Astrocyte of the hippocampus (primary cell): ENCODE measurements at regions not wholly inside any gene's neighbourhood (a gene's known extent, or its start where the extent isn't known, plus 50 kb on each side); places are given as distances from the start of the nearest gene placed in this dataset.
A peak's percentile ranks its signal among the peaks of the same experiment; 100 is the strongest.

Experiments
- DNase-seq: peaks from one replicate; pipeline ENCODE4 v3.0.0; 2011; ENCODE audit warnings: low read depth, low spot score

GRCh38 chrX:7283741-7284140 is 135.8 kb upstream of the PUDP start:
- no peak for DNase-seq

GRCh38 chrX:7280520-7280919 is 132.6 kb upstream of the PUDP start:
- DNase-seq: no peak

- no peak for DNase-seq
Measured at GRCh38 chrX:7272346-7272745, 124.4 kb upstream of the PUDP start.

- DNase-seq: no peak
Measured at GRCh38 chrX:7270933-7271332, 123.0 kb upstream of the PUDP start.

GRCh38 chrX:7269991-7270390 is 122.0 kb upstream of the PUDP start:
- no peak for DNase-seq

GRCh38 chrX:7269589-7269988 is 121.6 kb upstream of the PUDP start:
- DNase-seq: no peak

GRCh38 chrX:7266288-7266687 is 118.3 kb upstream of the PUDP start:
- DNase-seq: no peak

GRCh38 chrX:7264399-7264798 is 116.4 kb upstream of the PUDP start:
- DNase-seq: no peak

- peak; percentile 36 for DNase-seq
Measured at GRCh38 chrX:7263961-7264360, 116.0 kb upstream of the PUDP start.

GRCh38 chrX:7263330-7263729 is 115.4 kb upstream of the PUDP start:
- no peak for DNase-seq

GRCh38 chrX:7262551-7262950 is 114.6 kb upstream of the PUDP start:
- DNase-seq: no peak

- DNase-seq: no peak
Measured at GRCh38 chrX:7261672-7262332, 113.8 kb upstream of the PUDP start.

- DNase-seq: no peak
Measured at GRCh38 chrX:7254144-7254543, 106.2 kb upstream of the PUDP start.

- no peak for DNase-seq
Measured at GRCh38 chrX:7253565-7253964, 105.6 kb upstream of the PUDP start.

- DNase-seq: no peak
Measured at GRCh38 chrX:7252013-7252610, 104.2 kb upstream of the PUDP start.

GRCh38 chrX:7247346-7247745 is 99.4 kb upstream of the PUDP start:
- no peak for DNase-seq

GRCh38 chrX:7244405-7244804 is 96.5 kb upstream of the PUDP start:
- no peak for DNase-seq

- DNase-seq: no peak
Measured at GRCh38 chrX:7242613-7243012, 94.7 kb upstream of the PUDP start.

GRCh38 chrX:7240929-7241328 is 93.0 kb upstream of the PUDP start:
- no peak for DNase-seq

GRCh38 chrX:7235071-7235470 is 87.1 kb upstream of the PUDP start:
- DNase-seq: no peak

- peak; percentile 2 for DNase-seq
Measured at GRCh38 chrX:7233580-7234406, 85.8 kb upstream of the PUDP start.

GRCh38 chrX:7228226-7228625 is 80.3 kb upstream of the PUDP start:
- DNase-seq: no peak

GRCh38 chrX:7225338-7225737 is 77.4 kb upstream of the PUDP start:
- no peak for DNase-seq
